Vagina (tissue), 2 donors: ENCODE measurements at regions not wholly inside any gene's neighbourhood (a gene's known extent, or its start where the extent isn't known, plus 50 kb on each side); places are given as distances from the start of the nearest gene placed in this dataset.

Experiments
- POLR2A ChIP-seq, 2 donors: fragments of 450-650 bp; IDR thresholded peaks; one replicate each; pipeline ENCODE4 v1.6.1; 2017; ENCODE audit warnings: antibody characterized with exemption in 2 of 2, mild to moderate bottlenecking in 2 of 2, moderate library complexity in 2 of 2
- TF ChIP-seq, protein P1 (sequence below), 3 experiments: fragments of 450-650 bp in 2 of 3; fragments of 200-600 bp in 1 of 3; sonication (generic) in 1 of 3; IDR thresholded peaks; one replicate each; pipeline ENCODE4 v1.5.1; 2017 to 2019; ENCODE audit warnings: antibody characterized with exemption in 3 of 3, mild to moderate bottlenecking in 2 of 3, moderate library complexity in 2 of 3

DNA sequence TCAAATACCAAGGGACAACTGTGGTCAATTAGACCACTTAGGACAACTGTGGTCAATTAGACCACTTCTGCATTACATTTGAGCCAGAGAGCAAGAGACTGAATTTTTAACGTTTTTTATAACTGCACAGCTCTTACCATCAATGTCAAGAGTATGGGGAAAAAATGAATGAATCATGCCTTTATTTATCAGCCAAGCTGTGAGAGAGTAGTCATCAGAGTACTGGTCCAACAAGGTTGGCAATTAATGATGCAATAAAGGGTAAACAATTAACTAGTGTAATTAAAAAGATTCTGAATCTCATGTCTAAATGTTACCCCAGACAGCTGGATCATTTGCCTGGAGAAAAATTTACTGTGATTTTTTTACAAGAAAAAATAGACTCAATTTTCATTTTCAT is 381.1 kb downstream of the LIG4 start:
- TF ChIP-seq, protein P1, sequence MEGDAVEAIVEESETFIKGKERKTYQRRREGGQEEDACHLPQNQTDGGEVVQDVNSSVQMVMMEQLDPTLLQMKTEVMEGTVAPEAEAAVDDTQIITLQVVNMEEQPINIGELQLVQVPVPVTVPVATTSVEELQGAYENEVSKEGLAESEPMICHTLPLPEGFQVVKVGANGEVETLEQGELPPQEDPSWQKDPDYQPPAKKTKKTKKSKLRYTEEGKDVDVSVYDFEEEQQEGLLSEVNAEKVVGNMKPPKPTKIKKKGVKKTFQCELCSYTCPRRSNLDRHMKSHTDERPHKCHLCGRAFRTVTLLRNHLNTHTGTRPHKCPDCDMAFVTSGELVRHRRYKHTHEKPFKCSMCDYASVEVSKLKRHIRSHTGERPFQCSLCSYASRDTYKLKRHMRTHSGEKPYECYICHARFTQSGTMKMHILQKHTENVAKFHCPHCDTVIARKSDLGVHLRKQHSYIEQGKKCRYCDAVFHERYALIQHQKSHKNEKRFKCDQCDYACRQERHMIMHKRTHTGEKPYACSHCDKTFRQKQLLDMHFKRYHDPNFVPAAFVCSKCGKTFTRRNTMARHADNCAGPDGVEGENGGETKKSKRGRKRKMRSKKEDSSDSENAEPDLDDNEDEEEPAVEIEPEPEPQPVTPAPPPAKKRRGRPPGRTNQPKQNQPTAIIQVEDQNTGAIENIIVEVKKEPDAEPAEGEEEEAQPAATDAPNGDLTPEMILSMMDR (IDR thresholded peaks at IDR 0.05), result no peak
- TF ChIP-seq POLR2A (IDR thresholded peaks at IDR 0.05), result no peak
